ENCODE measurements at regions not wholly inside any gene's neighbourhood (a gene's known extent, or its start where the extent isn't known, plus 50 kb on each side); places are given as distances from the start of the nearest gene placed in this dataset.

DNA sequence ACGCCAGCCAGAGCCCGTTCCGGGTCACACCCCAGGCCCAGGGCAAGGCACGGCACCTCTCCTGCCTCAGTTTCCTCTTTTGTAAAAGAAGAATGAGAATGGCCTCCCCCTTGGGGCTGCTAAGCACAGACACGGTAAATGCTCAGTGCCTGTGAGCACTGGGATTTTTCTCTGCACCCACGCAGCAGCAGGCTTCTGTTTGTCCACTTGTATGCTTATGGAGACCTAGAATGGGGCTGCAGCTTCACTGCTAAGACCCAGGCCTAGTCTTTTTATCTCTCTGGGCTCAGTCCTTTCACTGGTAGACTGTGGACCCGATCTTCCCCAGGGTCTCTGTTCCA is 1327.9 kb downstream of the TBC1D22A start:
- Histone ChIP-seq H3K36me3 (replicated peaks in 1 of 2; ENCODE audit: control extremely low read depth in 1 of 2, control insufficient read depth in 1 of 2, extremely low read depth in 1 of 2, insufficient read depth in 2 of 2, low read length in 1 of 2) (no peaks in the 10 kb centered on the region), H3K27ac (ENCODE audit: low read length in 2 of 2) (no peak overlapping the region), H3K4me3 (ENCODE audit: control extremely low read depth in 1 of 5, extremely low read depth in 1 of 5, insufficient read depth in 1 of 5, low read depth in 2 of 5, low read length in 4 of 5) (peak overlapping the region in 3 of 5 experiments; percentile 25 to 47 (median 31)), H3K9ac (ENCODE audit: low read length) (peak overlapping the region; percentile 47), H3K4me1 (ENCODE audit: control insufficient read depth in 2 of 2, insufficient read depth in 2 of 2, low read length in 2 of 2) (peaks cover 46 to 51% of the 10 kb centered on the region in 2 donors), H3K9me3 (ENCODE audit: control extremely low read depth in 1 of 3, control insufficient read depth in 2 of 3, insufficient read depth in 1 of 3, low read length in 2 of 3) (peaks cover 0 to 3% (median 0%) of the 10 kb centered on the region in 3 donors), H3K4me2 (replicated peaks; ENCODE audit: low read depth, low read length, poor library complexity, severe bottlenecking) (peak overlapping the region; percentile 81), H2AFZ (ENCODE audit: insufficient read depth, low read depth, low read length, poor library complexity, severe bottlenecking) (peak overlapping the region; percentile 68), H3K79me2 (ENCODE audit: control insufficient read depth, insufficient read depth, low read length) (no peaks in the 10 kb centered on the region), H3K27me3 (replicated peaks in 1 of 4; ENCODE audit: control extremely low read depth in 1 of 4, control insufficient read depth in 3 of 4, insufficient read depth in 4 of 4, low read length in 3 of 4) (peaks cover 0 to 4% (median 0%) of the 10 kb centered on the region in 4 experiments), H4K20me1 (ENCODE audit: control insufficient read depth, insufficient read depth, low read length, poor library complexity, severe bottlenecking) (no peaks in the 10 kb centered on the region)
- intact Hi-C loops (cut with micrococcal nuclease) = no loop called here
- 14% methylated on average over 7 of the region's 7 CpGs for WGBS (ENCODE audit: insufficient coverage)
- TF ChIP-seq EZH2 (IDR thresholded peaks at IDR 0.05; ENCODE audit: borderline replicate concordance, insufficient read depth, low read depth, low read length, poor library complexity, severe bottlenecking) = no peak
- TF ChIP-seq, protein P1, sequence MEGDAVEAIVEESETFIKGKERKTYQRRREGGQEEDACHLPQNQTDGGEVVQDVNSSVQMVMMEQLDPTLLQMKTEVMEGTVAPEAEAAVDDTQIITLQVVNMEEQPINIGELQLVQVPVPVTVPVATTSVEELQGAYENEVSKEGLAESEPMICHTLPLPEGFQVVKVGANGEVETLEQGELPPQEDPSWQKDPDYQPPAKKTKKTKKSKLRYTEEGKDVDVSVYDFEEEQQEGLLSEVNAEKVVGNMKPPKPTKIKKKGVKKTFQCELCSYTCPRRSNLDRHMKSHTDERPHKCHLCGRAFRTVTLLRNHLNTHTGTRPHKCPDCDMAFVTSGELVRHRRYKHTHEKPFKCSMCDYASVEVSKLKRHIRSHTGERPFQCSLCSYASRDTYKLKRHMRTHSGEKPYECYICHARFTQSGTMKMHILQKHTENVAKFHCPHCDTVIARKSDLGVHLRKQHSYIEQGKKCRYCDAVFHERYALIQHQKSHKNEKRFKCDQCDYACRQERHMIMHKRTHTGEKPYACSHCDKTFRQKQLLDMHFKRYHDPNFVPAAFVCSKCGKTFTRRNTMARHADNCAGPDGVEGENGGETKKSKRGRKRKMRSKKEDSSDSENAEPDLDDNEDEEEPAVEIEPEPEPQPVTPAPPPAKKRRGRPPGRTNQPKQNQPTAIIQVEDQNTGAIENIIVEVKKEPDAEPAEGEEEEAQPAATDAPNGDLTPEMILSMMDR (IDR thresholded peaks at IDR 0.05) = no peak
- no peaks in the 10 kb centered on the region for H3K27me3 Mint-ChIP-seq
- CTCF ChIA-PET = interaction anchor here (0.9 kb wide), 1 partner anchor 10 kb away, joined by 3 read pairs; no protein-coding TSS in a partner anchor
- DNase-seq (peak; percentile 24), ATAC-seq (ENCODE audit: low read depth) (no peak)
- POLR2A ChIA-PET = no interaction called here
- peak overlapping the region; percentile 76 for H3K4me3 Mint-ChIP-seq
- H3K27ac Mint-ChIP-seq = no peak overlapping the region
- H3K4me1 Mint-ChIP-seq = peaks cover 46% of the 10 kb centered on the region
- H3K9me3 Mint-ChIP-seq (ENCODE audit: insufficient read depth) = no peaks in the 10 kb centered on the region

DNA sequence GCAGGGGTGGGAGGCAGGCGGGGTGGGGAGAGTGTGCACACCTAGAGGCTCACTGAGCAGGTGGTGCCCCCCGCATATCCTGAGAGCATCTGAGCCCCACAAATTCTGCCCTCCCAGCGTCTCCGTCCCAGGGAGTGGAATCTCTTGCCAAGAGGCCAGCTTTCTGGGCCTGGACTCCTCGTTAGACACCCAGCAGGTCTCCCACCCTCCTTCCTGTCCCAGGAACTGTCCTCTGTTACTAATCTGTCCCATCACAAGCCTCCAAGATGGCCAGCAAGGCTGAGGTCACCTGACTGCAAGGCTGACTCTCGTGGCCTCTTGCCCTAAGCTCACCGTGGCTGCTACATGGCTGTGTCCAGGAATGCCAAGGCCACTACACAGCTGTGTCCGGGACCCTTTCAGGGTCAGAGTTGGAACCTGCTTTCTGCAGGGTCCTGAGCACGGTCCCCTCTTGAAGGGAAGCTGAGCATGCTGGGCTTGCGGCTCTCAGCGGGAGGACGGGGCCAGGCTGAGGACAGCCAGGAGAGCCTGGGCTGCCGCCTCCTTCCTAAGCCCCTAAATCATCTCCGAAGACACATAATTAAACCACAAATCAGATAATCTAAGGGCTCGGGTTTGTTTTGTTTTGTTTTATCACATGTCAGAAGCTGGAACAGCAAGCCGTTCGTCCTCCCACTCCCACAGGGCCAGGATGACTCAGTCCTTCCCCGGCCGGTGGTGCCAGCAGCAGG is 1327.3 kb downstream of the TBC1D22A start:
- intact Hi-C loops (cut with micrococcal nuclease) = no loop called here
- ChIA-PET POLR2A (no interaction called here), CTCF (no interaction called here)
- TF ChIP-seq, protein P1 (IDR thresholded peaks at IDR 0.05) = no peak
- no peak for TF ChIP-seq EZH2 (IDR thresholded peaks at IDR 0.05; ENCODE audit: borderline replicate concordance, insufficient read depth, low read depth, low read length, poor library complexity, severe bottlenecking)
- DNase-seq (no peak), ATAC-seq (ENCODE audit: low read depth) (peak; percentile 36)
- Histone ChIP-seq H3K4me3 (ENCODE audit: control extremely low read depth in 1 of 5, extremely low read depth in 1 of 5, insufficient read depth in 1 of 5, low read depth in 2 of 5, low read length in 4 of 5) (peak overlapping the region in 2 of 5 experiments; percentile 25 to 47), H3K27ac (ENCODE audit: low read length in 2 of 2) (no peak overlapping the region), H3K79me2 (ENCODE audit: control insufficient read depth, insufficient read depth, low read length) (no peaks in the 10 kb centered on the region), H3K4me2 (replicated peaks; ENCODE audit: low read depth, low read length, poor library complexity, severe bottlenecking) (peak overlapping the region; percentile 81), H3K36me3 (replicated peaks in 1 of 2; ENCODE audit: control extremely low read depth in 1 of 2, control insufficient read depth in 1 of 2, extremely low read depth in 1 of 2, insufficient read depth in 2 of 2, low read length in 1 of 2) (no peaks in the 10 kb centered on the region), H4K20me1 (ENCODE audit: control insufficient read depth, insufficient read depth, low read length, poor library complexity, severe bottlenecking) (no peaks in the 10 kb centered on the region), H3K9me3 (ENCODE audit: control extremely low read depth in 1 of 3, control insufficient read depth in 2 of 3, insufficient read depth in 1 of 3, low read length in 2 of 3) (peaks cover 0 to 5% (median 0%) of the 10 kb centered on the region in 3 donors), H3K9ac (ENCODE audit: low read length) (peak overlapping the region; percentile 47), H2AFZ (ENCODE audit: insufficient read depth, low read depth, low read length, poor library complexity, severe bottlenecking) (peak overlapping the region; percentile 68), H3K4me1 (ENCODE audit: control insufficient read depth in 2 of 2, insufficient read depth in 2 of 2, low read length in 2 of 2) (peaks cover 47 to 51% of the 10 kb centered on the region in 2 donors), H3K27me3 (replicated peaks in 1 of 4; ENCODE audit: control extremely low read depth in 1 of 4, control insufficient read depth in 3 of 4, insufficient read depth in 4 of 4, low read length in 3 of 4) (peaks cover 0 to 4% (median under 1%) of the 10 kb centered on the region in 4 experiments)
- Mint-ChIP-seq H3K27me3 (no peaks in the 10 kb centered on the region), H3K4me3 (peak overlapping the region; percentile 76), H3K27ac (peak overlapping the region; percentile 20), H3K9me3 (ENCODE audit: insufficient read depth) (no peaks in the 10 kb centered on the region), H3K4me1 (peaks cover 43% of the 10 kb centered on the region)
- WGBS (ENCODE audit: insufficient coverage) = 73% methylated on average over 17 of the region's 19 CpGs
